Amniotic epithelial cell (primary cell): ENCODE measurements at regions not wholly inside any gene's neighbourhood (a gene's known extent, or its start where the extent isn't known, plus 50 kb on each side); places are given as distances from the start of the nearest gene placed in this dataset.
"Not testable (repeated sequence)": the region's sequence is repeated elsewhere in the genome, so short reads cannot be mapped to it uniquely, and the experiment has no call there.

Source experiments
- DNase-seq: peaks from one replicate; pipeline ENCODE4 v3.0.0-alpha.2; 2010; ENCODE audit warnings: low read depth

DNA sequence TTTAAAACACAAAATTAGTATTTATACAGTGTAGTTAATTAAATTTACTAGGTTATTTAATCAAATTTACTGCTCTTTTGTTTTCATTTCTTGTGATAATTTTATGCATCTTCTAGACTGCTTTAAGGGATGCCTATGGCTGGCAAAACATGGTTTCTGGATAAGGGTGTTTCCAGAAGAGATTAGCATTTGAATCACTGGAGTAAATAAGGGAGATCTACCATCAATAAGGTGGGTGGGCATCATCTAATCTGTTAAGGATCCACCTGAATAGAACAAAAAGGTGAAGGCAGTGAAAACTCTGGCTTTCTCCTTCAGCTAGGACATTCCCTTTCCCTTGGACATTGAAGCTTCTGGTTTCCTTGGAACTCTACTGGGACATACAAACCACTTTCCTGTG lies 146.2 kb upstream of the LAMA2 start:
- DNase-seq, result no peak

- DNase-seq, result peak; percentile 76
Measured at GRCh38 chr6:128731249-128732165, 151.4 kb upstream of the LAMA2 start.

DNA sequence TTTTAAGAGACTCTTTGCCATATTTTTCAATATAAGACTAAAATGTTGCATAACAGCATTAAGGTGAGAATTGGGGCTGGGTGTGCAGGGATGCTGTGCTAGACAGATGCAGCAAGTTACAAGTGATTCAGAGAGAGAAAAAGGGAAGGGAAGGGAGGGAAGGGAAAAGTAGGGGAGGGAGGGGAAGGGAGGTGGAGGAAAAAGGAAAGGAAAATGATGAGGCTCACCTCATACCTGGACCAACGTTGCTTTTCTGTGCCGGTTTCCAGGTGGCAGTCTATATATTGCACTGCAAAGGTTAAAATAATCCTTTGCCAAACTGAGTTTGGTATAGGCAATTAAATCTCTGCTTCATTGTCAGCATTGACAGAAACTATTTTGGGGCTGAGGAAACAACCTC lies 155.4 kb upstream of the LAMA2 start:
- no peak for DNase-seq

GRCh38 chr6:128725271-128726233 lies 157.4 kb upstream of the LAMA2 start:
- peak; percentile 56 for DNase-seq

DNA sequence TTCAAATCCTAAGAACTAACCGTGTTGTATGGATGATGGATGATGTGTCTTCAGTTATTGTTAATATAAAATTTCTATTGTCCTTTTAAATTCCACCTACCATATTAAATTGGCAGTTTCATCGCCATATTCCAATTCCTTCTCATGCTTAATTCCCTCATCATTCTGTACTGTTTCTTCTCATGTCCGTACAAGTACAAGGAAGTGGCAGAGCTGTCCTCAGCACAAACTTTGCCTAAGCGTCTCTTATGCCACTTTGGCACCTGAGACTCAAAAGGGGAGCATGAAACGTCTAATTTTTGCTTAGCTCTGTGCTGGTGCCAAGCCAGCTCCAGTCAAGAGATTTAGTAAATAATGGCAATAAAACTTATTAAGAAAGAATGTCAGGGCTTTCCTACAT lies 158.2 kb upstream of the LAMA2 start:
- no peak for DNase-seq

GRCh38 chr6:128723667-128724066 lies 159.3 kb upstream of the LAMA2 start:
- no peak for DNase-seq

DNA sequence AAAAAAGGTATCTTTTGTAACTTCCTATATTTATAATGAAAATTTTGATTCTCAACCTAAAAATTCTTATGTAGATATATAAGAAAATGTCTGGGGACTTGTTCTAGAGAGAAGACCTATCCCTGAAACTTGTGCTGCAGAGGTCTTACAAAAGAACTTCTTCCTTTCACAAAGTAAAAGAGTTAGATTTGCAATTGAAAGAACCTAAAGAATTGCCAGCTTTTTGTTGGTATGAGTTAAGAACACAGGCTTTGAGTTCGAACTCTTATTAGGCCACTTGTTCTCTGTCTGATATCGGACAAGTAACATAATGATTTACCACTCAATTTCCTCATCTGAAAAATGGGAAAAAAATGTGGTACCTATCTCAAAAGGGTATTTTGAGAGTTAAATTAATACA lies 162.0 kb upstream of the LAMA2 start:
- no peak for DNase-seq

- DNase-seq, result no peak
Measured at GRCh38 chr6:128719786-128720185, 163.2 kb upstream of the LAMA2 start.

DNA sequence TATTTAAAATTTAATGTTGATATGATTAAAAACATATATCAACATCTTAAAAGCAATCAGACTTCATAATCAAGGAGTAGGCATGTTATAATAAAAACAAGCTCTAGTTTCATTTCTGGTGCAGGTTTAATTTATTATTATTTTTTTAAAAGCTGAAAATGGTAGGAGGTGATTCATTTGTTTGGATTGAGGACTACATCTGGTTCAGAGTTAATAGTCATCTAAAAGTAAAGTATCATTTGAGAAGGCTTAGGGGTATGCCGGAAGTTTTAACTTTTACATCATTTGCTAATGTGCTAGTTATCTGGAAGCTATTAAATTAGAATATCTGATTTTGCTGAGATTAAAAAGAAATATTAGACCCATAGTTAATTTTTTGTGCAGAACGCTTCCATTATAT lies 169.5 kb upstream of the LAMA2 start:
- peak; percentile 4 for DNase-seq

- DNase-seq, result no peak
Measured at GRCh38 chr6:128712898-128713297, 170.0 kb upstream of the LAMA2 start.

- no peak for DNase-seq
Measured at GRCh38 chr6:128711149-128711548, 171.8 kb upstream of the LAMA2 start.

DNA sequence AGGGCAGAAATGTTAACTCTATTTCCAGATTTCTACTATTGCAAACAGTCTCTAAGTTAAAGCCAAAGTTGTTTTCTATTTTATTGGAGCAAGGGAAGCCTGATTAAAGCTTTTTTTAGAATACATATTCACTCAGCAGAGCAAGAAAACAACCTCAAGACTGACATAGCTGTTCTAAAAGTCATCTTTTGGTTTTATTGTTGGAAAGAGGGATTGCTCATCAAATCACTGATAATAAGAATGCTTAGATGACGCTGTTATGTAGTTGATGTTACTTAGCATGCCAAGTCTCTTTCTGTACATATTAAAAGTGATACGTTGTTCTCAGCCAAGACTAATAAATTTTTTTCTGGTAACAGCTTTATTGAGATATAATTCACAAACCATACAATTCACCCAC lies 172.6 kb upstream of the LAMA2 start:
- peak; percentile 36 for DNase-seq

DNA sequence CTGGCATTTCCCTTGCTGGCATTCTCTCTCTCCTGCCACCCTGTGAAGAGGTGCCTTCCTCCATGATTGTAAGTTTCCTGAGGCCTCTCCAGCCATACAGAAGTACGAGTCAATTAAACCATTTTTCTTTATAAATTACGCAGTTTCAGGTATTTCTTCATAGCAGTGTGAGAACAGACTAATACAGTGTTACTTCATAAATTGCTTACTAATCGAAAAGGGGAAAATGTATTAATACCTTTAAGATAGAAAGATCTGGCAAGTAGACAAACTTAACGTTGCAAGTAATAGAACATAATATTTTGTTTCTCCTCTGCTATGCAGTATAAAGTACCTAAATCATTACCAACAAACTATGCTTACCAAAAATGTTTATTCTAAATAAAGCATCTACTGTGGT lies 178.3 kb upstream of the LAMA2 start:
- no peak for DNase-seq

DNA sequence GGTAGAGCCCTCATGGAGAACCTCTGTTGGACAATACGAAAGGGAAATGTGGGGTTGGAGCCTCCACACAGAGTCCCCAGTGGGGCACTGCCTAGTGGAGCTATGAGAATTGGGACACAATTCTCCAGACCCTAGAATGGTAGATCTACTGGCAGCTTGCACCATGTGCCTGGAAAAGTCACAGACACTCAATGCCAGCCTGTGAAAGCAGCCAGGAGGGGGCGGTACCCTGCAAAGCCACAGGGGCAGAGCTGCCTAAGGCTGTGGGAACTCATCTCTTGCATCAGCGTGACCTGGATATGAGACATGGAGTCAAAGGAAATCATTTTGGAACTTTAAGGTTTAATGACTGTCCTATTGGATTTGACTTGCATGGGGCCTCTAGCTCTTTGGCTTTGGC lies 179.1 kb upstream of the LAMA2 start:
- DNase-seq, result not testable (repeated sequence)

- peak; percentile 63 for DNase-seq
Measured at GRCh38 chr6:128696691-128697689, 176.6 kb upstream of the PTPRK start.

GRCh38 chr6:128694303-128695009 lies 174.1 kb upstream of the PTPRK start:
- DNase-seq, result no peak

DNA sequence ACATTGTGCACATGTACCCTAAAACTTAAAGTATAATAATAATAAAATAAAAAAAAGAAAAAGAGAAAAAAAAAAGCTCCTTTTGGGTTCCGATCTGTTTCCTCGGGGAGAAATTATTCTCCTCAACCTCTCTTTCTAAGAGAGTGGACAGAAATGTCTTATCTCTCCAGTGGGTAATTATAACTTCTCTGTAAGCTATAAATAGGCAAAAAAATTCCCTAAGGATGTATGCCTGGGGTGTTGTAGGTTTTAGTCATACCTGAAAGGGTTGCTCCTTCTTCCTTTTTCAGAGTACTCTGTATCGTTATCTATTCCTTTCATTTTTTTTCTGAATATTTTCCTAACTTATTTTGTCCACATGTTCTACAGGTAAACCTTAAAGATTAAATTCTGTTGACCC lies 169.7 kb upstream of the PTPRK start:
- DNase-seq, result no peak

- no peak for DNase-seq
Measured at GRCh38 chr6:128686084-128686483, 165.7 kb upstream of the PTPRK start.

GRCh38 chr6:128676456-128676855 lies 156.1 kb upstream of the PTPRK start:
- DNase-seq, result no peak

DNA sequence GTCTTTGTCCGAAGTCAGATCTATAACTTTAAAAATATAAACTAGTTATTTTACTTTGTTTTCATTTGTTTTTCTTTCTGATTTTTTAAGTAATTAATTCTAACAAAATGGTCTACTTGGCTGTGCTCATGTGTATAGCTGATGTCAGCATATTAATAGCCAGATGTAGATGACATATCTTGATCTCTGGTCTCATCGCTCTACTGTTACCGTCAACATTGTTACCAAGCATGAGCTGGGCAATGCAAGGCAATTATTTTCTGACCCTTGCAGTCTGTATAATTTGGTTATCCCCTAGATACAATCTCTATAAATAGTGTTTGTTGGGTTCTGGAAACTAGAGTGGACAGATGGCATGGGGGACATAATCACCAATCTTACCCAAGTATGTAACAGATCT lies 151.6 kb upstream of the PTPRK start:
- no peak for DNase-seq

GRCh38 chr6:128667339-128667858 lies 147.0 kb upstream of the PTPRK start:
- DNase-seq, result no peak
